ENCODE measurements at regions not wholly inside any gene's neighbourhood (a gene's known extent, or its start where the extent isn't known, plus 50 kb on each side); places are given as distances from the start of the nearest gene placed in this dataset.

DNA sequence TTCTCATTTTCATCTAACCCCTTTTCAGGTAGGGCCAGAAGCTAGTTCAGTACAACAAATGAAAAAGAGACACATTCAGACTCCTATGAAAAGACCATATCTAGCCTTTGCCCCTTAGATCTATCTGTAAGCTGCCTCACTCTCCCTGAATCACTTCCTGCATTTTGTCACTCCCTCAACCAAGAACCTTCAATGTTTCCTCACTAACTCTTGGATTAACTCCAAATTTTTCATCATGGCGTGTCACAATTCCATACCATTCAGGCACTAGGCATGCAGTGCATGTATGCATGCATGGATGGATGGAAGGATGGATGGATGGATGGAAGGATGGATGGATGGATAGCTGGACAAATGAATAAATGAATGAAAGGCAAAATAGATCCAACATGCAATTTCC is 356.9 kb downstream of the TNS1 start:
- Mint-ChIP-seq H3K9me3 (no peaks in the 10 kb centered on the region), H3K27ac (no peak overlapping the region), H3K36me3 (peaks cover 3% of the 10 kb centered on the region), H3K4me1 (peaks cover 0 to 7% (median 3%) of the 10 kb centered on the region in 3 donors), H3K4me3 (no peak overlapping the region), H3K27me3 (no peaks in the 10 kb centered on the region)
- ATAC-seq (replicated peaks in 1 of 4) (no peak), DNase-seq (no peak)
- no peaks in the 10 kb centered on the region for H3K27me3 ChIP-seq (replicated peaks in 1 of 2; ENCODE audit: control insufficient read depth in 2 of 2, extremely low read depth in 1 of 2, insufficient read depth in 2 of 2, low read length in 1 of 2)
- no peaks in the 10 kb centered on the region for H3K9me3 ChIP-seq
- H3K4me3 ChIP-seq (ENCODE audit: control insufficient read depth in 1 of 2, extremely low read depth in 1 of 2, low read length in 1 of 2), result no peak overlapping the region
- no peaks in the 10 kb centered on the region for H3K4me1 ChIP-seq (ENCODE audit: control insufficient read depth in 1 of 2, extremely low read depth in 1 of 2, insufficient read depth in 2 of 2, low read length in 2 of 2)
- no peaks in the 10 kb centered on the region for H3K36me3 ChIP-seq (ENCODE audit: control insufficient read depth in 2 of 2, extremely low read depth in 1 of 2, insufficient read depth in 1 of 2, low read length in 1 of 2)
- H3K27ac ChIP-seq (ENCODE audit: low read length), result no peak overlapping the region
- WGBS (ENCODE audit: insufficient coverage), result no CpG with 5 or more reads among the region's 1 CpG
- ChIA-PET POLR2A (no interaction called here), CTCF (no interaction called here)

DNA sequence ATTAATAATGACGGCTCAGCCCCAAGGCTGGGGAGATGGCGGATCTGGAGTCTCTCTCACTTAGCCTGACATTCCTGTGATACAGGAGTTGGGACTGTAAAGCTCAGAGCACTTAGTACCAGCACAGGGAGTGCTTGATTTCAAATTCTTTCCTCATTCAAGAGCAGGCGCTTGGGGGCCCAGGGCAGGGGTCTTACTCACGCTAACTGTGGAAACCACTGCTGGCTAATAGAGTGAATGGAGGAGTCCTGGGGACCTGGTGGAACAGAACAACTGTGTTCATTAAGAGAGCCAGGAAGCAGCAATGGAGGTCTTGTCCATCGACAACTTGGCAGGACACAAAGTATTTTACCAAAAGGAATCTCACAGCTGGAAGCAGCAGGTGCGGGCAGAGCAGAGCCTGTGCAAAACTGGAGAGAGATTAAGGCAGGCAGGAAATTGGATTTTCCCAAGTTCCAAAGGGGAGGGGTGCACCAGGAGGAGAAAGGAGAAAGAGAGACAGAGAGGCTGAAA is 358.9 kb downstream of the TNS1 start:
- Histone ChIP-seq H3K9me3 (no peaks in the 10 kb centered on the region), H3K36me3 (ENCODE audit: control insufficient read depth in 2 of 2, extremely low read depth in 1 of 2, insufficient read depth in 1 of 2, low read length in 1 of 2) (no peaks in the 10 kb centered on the region), H3K4me3 (ENCODE audit: control insufficient read depth in 1 of 2, extremely low read depth in 1 of 2, low read length in 1 of 2) (no peak overlapping the region), H3K4me1 (ENCODE audit: control insufficient read depth in 1 of 2, extremely low read depth in 1 of 2, insufficient read depth in 2 of 2, low read length in 2 of 2) (no peaks in the 10 kb centered on the region), H3K27ac (ENCODE audit: low read length) (no peak overlapping the region), H3K27me3 (replicated peaks in 1 of 2; ENCODE audit: control insufficient read depth in 2 of 2, extremely low read depth in 1 of 2, insufficient read depth in 2 of 2, low read length in 1 of 2) (no peaks in the 10 kb centered on the region)
- Mint-ChIP-seq H3K27me3 (no peaks in the 10 kb centered on the region), H3K9me3 (no peaks in the 10 kb centered on the region), H3K27ac (no peak overlapping the region), H3K4me3 (no peak overlapping the region), H3K4me1 (peaks cover 0 to 5% (median 0%) of the 10 kb centered on the region in 3 donors), H3K36me3 (peaks cover 3% of the 10 kb centered on the region)
- ATAC-seq (replicated peaks in 1 of 4) (no peak), DNase-seq (no peak)
- 86% methylated on average over 6 of the region's 6 CpGs for WGBS (ENCODE audit: insufficient coverage)
- CTCF ChIA-PET, result no interaction called here
- POLR2A ChIA-PET, result no interaction called here

DNA sequence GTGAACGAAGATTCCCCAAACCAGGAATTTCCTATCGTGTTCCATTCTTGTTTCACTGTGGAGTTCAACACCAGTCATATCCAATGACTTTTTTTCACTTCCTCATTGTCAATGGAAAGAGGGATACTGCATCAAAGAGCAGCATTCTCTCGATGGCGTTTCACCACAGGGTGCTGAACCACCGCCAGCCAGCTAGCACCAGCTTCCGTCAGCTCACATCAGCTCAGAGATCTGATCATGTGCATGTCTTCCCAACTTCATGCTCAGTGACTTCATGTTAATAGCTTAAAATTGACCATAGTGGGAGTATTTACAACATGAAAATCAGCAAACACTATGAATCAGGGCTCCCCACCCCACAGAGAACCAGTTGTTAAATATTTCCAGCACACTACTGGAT is 359.9 kb downstream of the TNS1 start:
- WGBS (ENCODE audit: insufficient coverage), result 67% methylated on average over 2 of the region's 6 CpGs
- Histone ChIP-seq H3K36me3 (ENCODE audit: control insufficient read depth in 2 of 2, extremely low read depth in 1 of 2, insufficient read depth in 1 of 2, low read length in 1 of 2) (no peaks in the 10 kb centered on the region), H3K27ac (ENCODE audit: low read length) (no peak overlapping the region), H3K9me3 (no peaks in the 10 kb centered on the region), H3K4me3 (ENCODE audit: control insufficient read depth in 1 of 2, extremely low read depth in 1 of 2, low read length in 1 of 2) (no peak overlapping the region), H3K4me1 (ENCODE audit: control insufficient read depth in 1 of 2, extremely low read depth in 1 of 2, insufficient read depth in 2 of 2, low read length in 2 of 2) (no peaks in the 10 kb centered on the region), H3K27me3 (replicated peaks in 1 of 2; ENCODE audit: control insufficient read depth in 2 of 2, extremely low read depth in 1 of 2, insufficient read depth in 2 of 2, low read length in 1 of 2) (no peaks in the 10 kb centered on the region)
- no peaks in the 10 kb centered on the region for H3K9me3 Mint-ChIP-seq
- CTCF ChIA-PET, result no interaction called here
- no peak overlapping the region for H3K4me3 Mint-ChIP-seq
- H3K4me1 Mint-ChIP-seq, result peaks cover 0 to 5% (median 0%) of the 10 kb centered on the region in 3 donors
- POLR2A ChIA-PET, result no interaction called here
- no peaks in the 10 kb centered on the region for H3K36me3 Mint-ChIP-seq
- DNase-seq (no peak), ATAC-seq (replicated peaks in 1 of 4) (no peak)
- H3K27ac Mint-ChIP-seq, result no peak overlapping the region
- H3K27me3 Mint-ChIP-seq, result no peaks in the 10 kb centered on the region

DNA sequence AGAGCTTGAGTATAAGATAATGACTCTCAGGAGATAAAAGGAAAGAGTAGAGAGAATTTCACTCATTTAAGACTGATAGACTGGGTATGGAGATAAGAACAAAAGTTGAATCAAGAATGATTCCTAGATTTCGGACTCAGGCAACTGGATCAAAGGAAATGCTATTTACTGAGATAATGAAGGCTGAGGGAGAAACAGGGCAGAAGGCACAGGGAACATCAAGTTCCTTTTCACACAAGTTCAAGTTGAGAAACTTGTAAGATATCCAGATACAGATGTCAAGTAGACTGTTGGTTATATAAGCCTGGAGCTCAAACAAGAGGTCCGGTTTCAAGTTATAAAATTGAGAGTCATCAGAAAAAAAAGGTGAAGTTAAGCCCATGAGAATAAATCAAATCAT is 360.8 kb downstream of the TNS1 start:
- Mint-ChIP-seq H3K36me3 (no peaks in the 10 kb centered on the region), H3K27ac (no peak overlapping the region), H3K4me3 (no peak overlapping the region), H3K27me3 (peaks cover 0 to under 1% of the 10 kb centered on the region in 2 donors), H3K9me3 (no peaks in the 10 kb centered on the region), H3K4me1 (peaks cover 0 to 5% (median 0%) of the 10 kb centered on the region in 3 donors)
- H3K4me3 ChIP-seq (ENCODE audit: control insufficient read depth in 1 of 2, extremely low read depth in 1 of 2, low read length in 1 of 2), result no peak overlapping the region
- DNase-seq (no peak), ATAC-seq (replicated peaks in 1 of 4) (no peak)
- ChIA-PET POLR2A (no interaction called here), CTCF (no interaction called here)
- H3K27me3 ChIP-seq (replicated peaks in 1 of 2; ENCODE audit: control insufficient read depth in 2 of 2, extremely low read depth in 1 of 2, insufficient read depth in 2 of 2, low read length in 1 of 2), result peaks cover 0 to 5% of the 10 kb centered on the region in 2 experiments
- no peaks in the 10 kb centered on the region for H3K36me3 ChIP-seq (ENCODE audit: control insufficient read depth in 2 of 2, extremely low read depth in 1 of 2, insufficient read depth in 1 of 2, low read length in 1 of 2)
- no peaks in the 10 kb centered on the region for H3K4me1 ChIP-seq (ENCODE audit: control insufficient read depth in 1 of 2, extremely low read depth in 1 of 2, insufficient read depth in 2 of 2, low read length in 2 of 2)
- no peaks in the 10 kb centered on the region for H3K9me3 ChIP-seq
- H3K27ac ChIP-seq (ENCODE audit: low read length), result no peak overlapping the region
- 100% methylated on average over 1 of the region's 2 CpGs for WGBS (ENCODE audit: insufficient coverage)

DNA sequence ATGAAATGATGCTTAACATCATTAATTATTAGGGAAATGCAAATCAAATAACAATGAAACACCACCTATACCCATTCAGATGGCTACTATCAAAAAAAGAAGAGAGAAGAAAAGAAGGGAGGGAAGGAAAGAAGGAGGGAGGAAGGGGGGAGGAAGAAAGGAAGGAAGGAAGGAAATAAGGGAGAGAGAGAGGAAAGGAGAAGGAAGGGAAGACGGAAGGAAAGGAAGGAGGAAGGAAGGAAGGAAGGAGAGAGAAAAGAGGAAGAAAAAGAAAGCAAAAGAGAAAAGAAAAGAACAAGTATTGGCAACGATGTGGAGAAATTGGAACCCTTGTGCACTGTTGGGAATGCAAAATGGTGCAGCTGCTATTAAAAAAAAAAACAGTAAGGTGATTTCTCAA is 363.3 kb downstream of the TNS1 start:
- no peak overlapping the region for H3K27ac Mint-ChIP-seq
- Histone ChIP-seq H3K9me3 (no peaks in the 10 kb centered on the region), H3K27me3 (replicated peaks in 1 of 2; ENCODE audit: control insufficient read depth in 2 of 2, extremely low read depth in 1 of 2, insufficient read depth in 2 of 2, low read length in 1 of 2) (peaks cover 0 to 5% of the 10 kb centered on the region in 2 experiments), H3K27ac (ENCODE audit: low read length) (no peak overlapping the region), H3K4me3 (ENCODE audit: control insufficient read depth in 1 of 2, extremely low read depth in 1 of 2, low read length in 1 of 2) (no peak overlapping the region), H3K4me1 (ENCODE audit: control insufficient read depth in 1 of 2, extremely low read depth in 1 of 2, insufficient read depth in 2 of 2, low read length in 2 of 2) (no peaks in the 10 kb centered on the region), H3K36me3 (ENCODE audit: control insufficient read depth in 2 of 2, extremely low read depth in 1 of 2, insufficient read depth in 1 of 2, low read length in 1 of 2) (no peaks in the 10 kb centered on the region)
- H3K4me1 Mint-ChIP-seq, result peaks cover 0 to 5% (median 0%) of the 10 kb centered on the region in 3 donors
- ATAC-seq (replicated peaks in 1 of 4) (no peak), DNase-seq (no peak)
- H3K27me3 Mint-ChIP-seq, result peaks cover 0 to 2% of the 10 kb centered on the region in 2 donors
- H3K36me3 Mint-ChIP-seq, result no peaks in the 10 kb centered on the region
- no peak overlapping the region for H3K4me3 Mint-ChIP-seq
- no peaks in the 10 kb centered on the region for H3K9me3 Mint-ChIP-seq
- 63% methylated on average over 1 of the region's 2 CpGs for WGBS (ENCODE audit: insufficient coverage)
- CTCF ChIA-PET, result no interaction called here
- POLR2A ChIA-PET, result no interaction called here

DNA sequence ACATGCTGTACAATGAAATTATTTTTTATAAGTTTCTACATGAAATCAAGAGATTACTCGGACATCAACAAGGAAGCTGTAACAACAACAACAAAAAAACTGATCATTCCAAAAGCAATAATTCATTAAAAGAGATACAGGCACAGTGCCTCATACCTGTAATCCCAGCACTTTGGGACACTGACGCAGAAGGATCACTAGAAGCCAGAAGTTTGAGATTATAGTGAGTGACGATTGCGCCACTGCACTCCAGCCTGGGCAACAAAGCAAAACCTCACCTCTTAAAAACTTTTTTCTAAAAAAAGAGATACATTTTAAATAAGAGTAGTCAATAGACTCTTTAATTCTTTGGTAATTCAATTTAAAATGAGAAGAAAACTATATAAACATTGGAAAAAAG is 364.3 kb downstream of the TNS1 start:
- DNase-seq, result no peak
- peaks cover 0 to 5% of the 10 kb centered on the region in 2 experiments for H3K27me3 ChIP-seq (replicated peaks in 1 of 2; ENCODE audit: control insufficient read depth in 2 of 2, extremely low read depth in 1 of 2, insufficient read depth in 2 of 2, low read length in 1 of 2)
- Mint-ChIP-seq H3K4me3 (no peak overlapping the region), H3K27me3 (peaks cover 0 to 2% of the 10 kb centered on the region in 2 donors), H3K4me1 (peaks cover 0 to 5% (median 0%) of the 10 kb centered on the region in 3 donors), H3K27ac (no peak overlapping the region), H3K36me3 (no peaks in the 10 kb centered on the region), H3K9me3 (no peaks in the 10 kb centered on the region)
- ChIA-PET POLR2A (no interaction called here), CTCF (interaction anchor here (0.6 to 0.7 kb wide), 2 partner anchors 931 to 954 kb away, joined by 3 read pairs; no protein-coding TSS in a partner anchor)
- H3K4me1 ChIP-seq (ENCODE audit: control insufficient read depth in 1 of 2, extremely low read depth in 1 of 2, insufficient read depth in 2 of 2, low read length in 2 of 2), result no peaks in the 10 kb centered on the region
- H3K4me3 ChIP-seq (ENCODE audit: control insufficient read depth in 1 of 2, extremely low read depth in 1 of 2, low read length in 1 of 2), result no peak overlapping the region
- no CpG with 5 or more reads among the region's 4 CpGs for WGBS (ENCODE audit: insufficient coverage)
- H3K27ac ChIP-seq (ENCODE audit: low read length), result no peak overlapping the region
- H3K9me3 ChIP-seq, result no peaks in the 10 kb centered on the region
- no peak for ATAC-seq (replicated peaks in 1 of 4)
- H3K36me3 ChIP-seq (ENCODE audit: control insufficient read depth in 2 of 2, extremely low read depth in 1 of 2, insufficient read depth in 1 of 2, low read length in 1 of 2), result no peaks in the 10 kb centered on the region

DNA sequence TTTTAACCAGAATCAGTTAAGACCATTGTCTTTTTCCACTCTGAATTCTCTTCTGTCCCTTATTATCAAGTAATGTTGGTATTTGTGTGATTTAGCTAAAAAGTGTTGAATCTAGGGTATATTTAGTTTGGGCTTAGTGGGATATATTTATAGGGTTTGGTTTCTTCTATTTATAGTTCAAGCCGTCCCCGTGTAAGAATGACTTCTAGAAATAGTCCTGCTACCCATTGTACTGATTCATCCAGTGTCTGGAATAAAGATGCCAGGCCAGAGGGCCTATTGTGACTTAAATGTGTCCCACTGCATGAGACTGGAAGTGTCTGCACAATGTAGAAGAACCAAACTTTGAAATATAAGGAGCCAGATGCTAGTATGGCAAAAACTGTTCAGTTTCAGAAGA is 364.8 kb downstream of the TNS1 start:
- Histone ChIP-seq H3K27me3 (replicated peaks in 1 of 2; ENCODE audit: control insufficient read depth in 2 of 2, extremely low read depth in 1 of 2, insufficient read depth in 2 of 2, low read length in 1 of 2) (peaks cover 0 to 5% of the 10 kb centered on the region in 2 experiments), H3K36me3 (ENCODE audit: control insufficient read depth in 2 of 2, extremely low read depth in 1 of 2, insufficient read depth in 1 of 2, low read length in 1 of 2) (no peaks in the 10 kb centered on the region), H3K27ac (ENCODE audit: low read length) (no peak overlapping the region), H3K4me1 (ENCODE audit: control insufficient read depth in 1 of 2, extremely low read depth in 1 of 2, insufficient read depth in 2 of 2, low read length in 2 of 2) (no peaks in the 10 kb centered on the region), H3K9me3 (no peaks in the 10 kb centered on the region), H3K4me3 (ENCODE audit: control insufficient read depth in 1 of 2, extremely low read depth in 1 of 2, low read length in 1 of 2) (no peak overlapping the region)
- Mint-ChIP-seq H3K9me3 (no peaks in the 10 kb centered on the region), H3K4me1 (peaks cover 0 to 5% (median 0%) of the 10 kb centered on the region in 3 donors), H3K27me3 (peaks cover 0 to 2% of the 10 kb centered on the region in 2 donors), H3K27ac (no peak overlapping the region), H3K4me3 (no peak overlapping the region), H3K36me3 (no peaks in the 10 kb centered on the region)
- ATAC-seq (replicated peaks in 1 of 4), result no peak
- CTCF ChIA-PET, result no interaction called here
- no peak for DNase-seq
- WGBS (ENCODE audit: insufficient coverage), result 81% methylated on average over 2 of the region's 2 CpGs
- POLR2A ChIA-PET, result no interaction called here
